ENCODE measurements at regions not wholly inside any gene's neighbourhood (a gene's known extent, or its start where the extent isn't known, plus 50 kb on each side); places are given as distances from the start of the nearest gene placed in this dataset.

DNA sequence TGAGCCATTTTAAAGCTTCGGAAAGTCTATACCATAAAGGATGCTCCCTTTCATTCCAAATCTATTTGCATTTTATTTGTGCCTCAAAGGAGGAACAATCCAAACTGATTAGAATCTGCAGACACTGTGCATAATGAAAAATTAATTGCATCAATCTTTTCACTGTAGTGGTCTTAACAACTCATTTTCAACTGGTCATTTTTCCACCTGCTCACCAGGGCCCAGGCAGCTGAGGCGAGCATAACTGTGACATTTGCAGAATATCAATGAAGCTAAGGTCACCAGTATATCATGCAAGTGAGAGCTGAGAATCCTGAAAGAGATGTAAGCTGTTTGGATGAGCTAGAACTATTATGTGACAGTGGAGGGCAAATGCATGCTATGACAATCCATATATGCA is 387.3 kb upstream of the TECRL start:
- DNase-seq (ENCODE audit: low spot score) (no peak), ATAC-seq (ENCODE audit: low read depth) (no peak)
- TF ChIP-seq, protein P1, sequence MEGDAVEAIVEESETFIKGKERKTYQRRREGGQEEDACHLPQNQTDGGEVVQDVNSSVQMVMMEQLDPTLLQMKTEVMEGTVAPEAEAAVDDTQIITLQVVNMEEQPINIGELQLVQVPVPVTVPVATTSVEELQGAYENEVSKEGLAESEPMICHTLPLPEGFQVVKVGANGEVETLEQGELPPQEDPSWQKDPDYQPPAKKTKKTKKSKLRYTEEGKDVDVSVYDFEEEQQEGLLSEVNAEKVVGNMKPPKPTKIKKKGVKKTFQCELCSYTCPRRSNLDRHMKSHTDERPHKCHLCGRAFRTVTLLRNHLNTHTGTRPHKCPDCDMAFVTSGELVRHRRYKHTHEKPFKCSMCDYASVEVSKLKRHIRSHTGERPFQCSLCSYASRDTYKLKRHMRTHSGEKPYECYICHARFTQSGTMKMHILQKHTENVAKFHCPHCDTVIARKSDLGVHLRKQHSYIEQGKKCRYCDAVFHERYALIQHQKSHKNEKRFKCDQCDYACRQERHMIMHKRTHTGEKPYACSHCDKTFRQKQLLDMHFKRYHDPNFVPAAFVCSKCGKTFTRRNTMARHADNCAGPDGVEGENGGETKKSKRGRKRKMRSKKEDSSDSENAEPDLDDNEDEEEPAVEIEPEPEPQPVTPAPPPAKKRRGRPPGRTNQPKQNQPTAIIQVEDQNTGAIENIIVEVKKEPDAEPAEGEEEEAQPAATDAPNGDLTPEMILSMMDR (IDR thresholded peaks at IDR 0.05; ENCODE audit: poor library complexity, severe bottlenecking), result no peak
- Histone ChIP-seq H3K36me3 (ENCODE audit: low read depth) (no peaks in the 10 kb centered on the region), H3K27me3 (ENCODE audit: insufficient read depth, poor library complexity, severe bottlenecking) (no peaks in the 10 kb centered on the region), H3K27ac (ENCODE audit: poor library complexity, severe bottlenecking) (no peak overlapping the region), H3K9me3 (ENCODE audit: severe bottlenecking) (no peaks in the 10 kb centered on the region), H3K4me3 (ENCODE audit: severe bottlenecking) (no peak overlapping the region), H3K4me1 (ENCODE audit: insufficient read depth, poor library complexity, severe bottlenecking) (no peaks in the 10 kb centered on the region)

DNA sequence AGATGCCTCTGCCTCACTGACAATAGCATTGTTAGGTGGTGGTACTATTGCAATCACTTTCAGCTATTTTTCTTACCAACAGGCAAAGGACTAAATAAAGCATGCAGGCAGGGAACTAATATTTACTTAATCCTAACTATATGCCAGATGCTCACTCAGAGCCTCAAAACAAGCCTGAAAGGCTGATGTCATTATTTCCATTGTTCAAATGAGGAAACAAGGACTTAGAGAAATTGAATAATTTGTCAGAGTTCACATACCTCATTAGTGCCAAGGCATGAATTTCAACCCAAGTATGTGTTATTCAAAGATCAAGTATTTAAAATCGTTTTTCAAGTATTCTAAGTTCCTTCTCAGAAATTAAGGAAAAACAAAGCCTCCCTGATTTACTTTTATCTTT is 374.9 kb upstream of the TECRL start:
- ATAC-seq (ENCODE audit: low read depth), result 0 out of 3 replicates have a peak, but pooled peaks have one; percentile 36
- no peak overlapping the region for H3K4me3 ChIP-seq (ENCODE audit: severe bottlenecking)
- no peak for DNase-seq (ENCODE audit: low spot score)
- no peaks in the 10 kb centered on the region for H3K36me3 ChIP-seq (ENCODE audit: low read depth)
- no peaks in the 10 kb centered on the region for H3K4me1 ChIP-seq (ENCODE audit: insufficient read depth, poor library complexity, severe bottlenecking)
- no peaks in the 10 kb centered on the region for H3K27me3 ChIP-seq (ENCODE audit: insufficient read depth, poor library complexity, severe bottlenecking)
- H3K27ac ChIP-seq (ENCODE audit: poor library complexity, severe bottlenecking), result no peak overlapping the region
- no peaks in the 10 kb centered on the region for H3K9me3 ChIP-seq (ENCODE audit: severe bottlenecking)
- TF ChIP-seq, protein P1 (IDR thresholded peaks at IDR 0.05; ENCODE audit: poor library complexity, severe bottlenecking), result no peak

DNA sequence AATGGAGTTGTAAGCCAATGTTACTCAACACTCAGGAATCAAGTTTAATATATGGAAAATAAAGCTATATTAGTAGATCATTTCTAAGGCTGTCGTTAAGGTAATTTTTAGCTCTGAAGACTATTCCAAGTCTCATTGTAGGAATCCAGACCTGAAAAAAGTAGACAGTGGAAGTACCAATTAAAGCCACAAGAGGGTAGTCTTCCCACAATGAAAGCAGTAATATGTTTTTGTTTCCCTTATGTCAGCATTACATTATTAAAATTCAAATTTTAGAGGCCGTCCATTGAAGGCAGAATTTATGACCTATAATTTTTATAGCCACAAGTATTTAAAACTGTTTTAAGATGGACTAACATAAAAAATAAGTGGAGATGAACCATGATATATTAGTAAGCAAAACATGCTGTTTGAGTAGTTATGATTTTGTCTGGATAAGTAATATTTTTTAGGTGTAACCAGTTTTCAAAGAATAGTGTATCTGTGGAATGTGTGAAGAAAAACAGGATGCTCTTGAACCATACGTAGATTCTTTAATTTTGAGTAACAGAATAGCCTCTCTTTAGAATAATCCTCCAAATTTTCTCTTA is 372.6 kb upstream of the TECRL start:
- H3K9me3 ChIP-seq (ENCODE audit: severe bottlenecking), result no peaks in the 10 kb centered on the region
- TF ChIP-seq, protein P1 (IDR thresholded peaks at IDR 0.05; ENCODE audit: poor library complexity, severe bottlenecking), result peak; percentile 80
- no peak overlapping the region for H3K4me3 ChIP-seq (ENCODE audit: severe bottlenecking)
- no peaks in the 10 kb centered on the region for H3K4me1 ChIP-seq (ENCODE audit: insufficient read depth, poor library complexity, severe bottlenecking)
- no peak overlapping the region for H3K27ac ChIP-seq (ENCODE audit: poor library complexity, severe bottlenecking)
- DNase-seq (ENCODE audit: low spot score), result no peak
- no peaks in the 10 kb centered on the region for H3K27me3 ChIP-seq (ENCODE audit: insufficient read depth, poor library complexity, severe bottlenecking)
- ATAC-seq (ENCODE audit: low read depth), result no peak
- H3K36me3 ChIP-seq (ENCODE audit: low read depth), result no peaks in the 10 kb centered on the region

DNA sequence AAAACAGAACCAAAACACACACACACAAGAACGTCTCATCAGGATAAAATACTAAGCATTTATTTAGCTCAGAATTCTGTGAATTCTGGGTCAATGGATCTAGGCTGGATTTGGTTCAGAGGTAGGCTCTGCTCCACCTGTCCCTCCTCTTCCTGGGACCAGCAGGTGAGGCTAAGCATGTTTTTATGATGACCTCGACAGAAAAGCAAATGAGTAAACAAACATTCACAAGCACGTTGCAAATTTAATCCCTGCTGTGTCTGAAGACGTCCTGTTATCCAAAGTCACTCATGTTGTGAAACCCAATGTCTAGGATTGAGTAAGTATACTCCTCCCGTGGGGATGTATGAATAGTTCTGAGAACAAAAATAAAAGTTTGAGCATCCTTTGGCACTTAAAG is 371.4 kb upstream of the TECRL start:
- TF ChIP-seq, protein P1 (IDR thresholded peaks at IDR 0.05; ENCODE audit: poor library complexity, severe bottlenecking), result no peak
- Histone ChIP-seq H3K4me3 (ENCODE audit: severe bottlenecking) (no peak overlapping the region), H3K36me3 (ENCODE audit: low read depth) (no peaks in the 10 kb centered on the region), H3K27me3 (ENCODE audit: insufficient read depth, poor library complexity, severe bottlenecking) (no peaks in the 10 kb centered on the region), H3K4me1 (ENCODE audit: insufficient read depth, poor library complexity, severe bottlenecking) (no peaks in the 10 kb centered on the region), H3K9me3 (ENCODE audit: severe bottlenecking) (no peaks in the 10 kb centered on the region), H3K27ac (ENCODE audit: poor library complexity, severe bottlenecking) (no peak overlapping the region)
- ATAC-seq (ENCODE audit: low read depth) (no peak), DNase-seq (ENCODE audit: low spot score) (no peak)

DNA sequence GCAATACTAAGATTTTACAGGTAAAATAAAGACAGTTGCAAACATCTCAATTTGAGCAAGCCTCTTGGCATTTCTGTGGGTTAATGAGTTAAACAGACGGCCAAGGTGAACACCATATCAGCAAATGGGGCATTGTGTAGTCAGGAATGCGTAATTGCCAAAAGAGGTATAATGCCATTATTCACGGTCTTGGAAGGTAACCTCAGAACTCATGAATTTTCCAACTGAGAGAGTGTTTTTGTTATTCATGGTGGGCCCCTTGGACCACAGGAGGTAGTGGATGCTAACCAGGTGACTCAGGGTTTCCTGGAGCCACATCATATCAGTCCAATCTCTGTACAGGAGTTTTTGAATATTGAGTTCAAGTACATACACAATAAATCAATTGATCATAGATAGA is 368.0 kb upstream of the TECRL start:
- H3K9me3 ChIP-seq (ENCODE audit: severe bottlenecking), result no peaks in the 10 kb centered on the region
- no peaks in the 10 kb centered on the region for H3K27me3 ChIP-seq (ENCODE audit: insufficient read depth, poor library complexity, severe bottlenecking)
- no peaks in the 10 kb centered on the region for H3K4me1 ChIP-seq (ENCODE audit: insufficient read depth, poor library complexity, severe bottlenecking)
- no peak overlapping the region for H3K4me3 ChIP-seq (ENCODE audit: severe bottlenecking)
- H3K27ac ChIP-seq (ENCODE audit: poor library complexity, severe bottlenecking), result no peak overlapping the region
- TF ChIP-seq, protein P1 (IDR thresholded peaks at IDR 0.05; ENCODE audit: poor library complexity, severe bottlenecking), result no peak
- ATAC-seq (ENCODE audit: low read depth) (no peak), DNase-seq (ENCODE audit: low spot score) (no peak)
- H3K36me3 ChIP-seq (ENCODE audit: low read depth), result no peaks in the 10 kb centered on the region
